H54 (cell line): ENCODE measurements at regions not wholly inside any gene's neighbourhood (a gene's known extent, or its start where the extent isn't known, plus 50 kb on each side); places are given as distances from the start of the nearest gene placed in this dataset.

ENCODE experiments used
- DNase-seq: peaks from one replicate; pipeline ENCODE4 v3.0.0; 2011; ENCODE audit warnings: low spot score, mixed read lengths; ENCODE audit not compliant: insufficient read length
- FAIRE-seq: peaks from 3 replicates; lab custom pipeline; 2011; peaks lifted over from hg19 to GRCh38; lab: Jason Lieb, UNC
- POLR2A ChIP-seq: IDR thresholded peaks from 2 replicates; pipeline ENCODE4 v1.6.1; 2011; ENCODE audit warnings: low read depth, mild to moderate bottlenecking, low read length

- FAIRE-seq = no peak
- no peak for DNase-seq
- TF ChIP-seq POLR2A = no peak
Measured at GRCh38 chr14:61940666-61941420, 178.6 kb downstream of the SNAPC1 start.

- no peak for TF ChIP-seq POLR2A
- no peak for FAIRE-seq
- DNase-seq = no peak
Measured at GRCh38 chr14:61941421-61942150, 179.4 kb downstream of the SNAPC1 start.

GRCh38 chr14:61948376-61948775 lies 186.2 kb downstream of the SNAPC1 start:
- FAIRE-seq (no peak), DNase-seq (no peak)
- TF ChIP-seq POLR2A = no peak

GRCh38 chr14:61950340-61950739 lies 188.1 kb downstream of the SNAPC1 start:
- FAIRE-seq (no peak), DNase-seq (no peak)
- no peak for TF ChIP-seq POLR2A

- FAIRE-seq = no peak
- no peak for TF ChIP-seq POLR2A
- no peak for DNase-seq
Measured at GRCh38 chr14:61953602-61954001, 191.4 kb downstream of the SNAPC1 start.

GRCh38 chr14:61954306-61954705 lies 192.1 kb downstream of the SNAPC1 start:
- DNase-seq = no peak
- TF ChIP-seq POLR2A = no peak
- no peak for FAIRE-seq

- no peak for TF ChIP-seq POLR2A
- FAIRE-seq (no peak), DNase-seq (no peak)
Measured at GRCh38 chr14:61956517-61956916, 194.3 kb downstream of the SNAPC1 start.

- no peak for TF ChIP-seq POLR2A
- FAIRE-seq (no peak), DNase-seq (no peak)
Measured at GRCh38 chr14:61959348-61959747, 197.1 kb downstream of the SNAPC1 start.

GRCh38 chr14:61961369-61961768 lies 199.1 kb downstream of the SNAPC1 start:
- FAIRE-seq (no peak), DNase-seq (no peak)
- TF ChIP-seq POLR2A = no peak

- no peak for FAIRE-seq
- no peak for TF ChIP-seq POLR2A
- no peak for DNase-seq
Measured at GRCh38 chr14:61963926-61964325, 201.7 kb downstream of the SNAPC1 start.

GRCh38 chr14:61965030-61965745 lies 203.0 kb downstream of the SNAPC1 start:
- TF ChIP-seq POLR2A = no peak
- FAIRE-seq (no peak), DNase-seq (no peak)

GRCh38 chr14:61968207-61968606 lies 206.0 kb downstream of the SNAPC1 start:
- FAIRE-seq (no peak), DNase-seq (no peak)
- TF ChIP-seq POLR2A = no peak

GRCh38 chr14:61972711-61973110 lies 210.5 kb downstream of the SNAPC1 start:
- DNase-seq (no peak), FAIRE-seq (no peak)
- TF ChIP-seq POLR2A = no peak

GRCh38 chr14:61973981-61974380 lies 211.8 kb downstream of the SNAPC1 start:
- TF ChIP-seq POLR2A = no peak
- DNase-seq (no peak), FAIRE-seq (no peak)

- TF ChIP-seq POLR2A = no peak
- no peak for DNase-seq
- no peak for FAIRE-seq
Measured at GRCh38 chr14:61977217-61977616, 215.0 kb downstream of the SNAPC1 start.
